OCI-LY1 (cell line): ENCODE measurements at regions not wholly inside any gene's neighbourhood (a gene's known extent, or its start where the extent isn't known, plus 50 kb on each side); places are given as distances from the start of the nearest gene placed in this dataset.

Experiments used
- H2AFZ ChIP-seq: fragments of 200-600 bp; sonication (generic), shearing (Covaris generic); 2 replicates; pipeline ENCODE4 v1.6.0; 2014; ENCODE audit warnings: antibody characterized with exemption, mild to moderate bottlenecking, low read length
- H3F3A ChIP-seq: fragments of 200-600 bp; sonication (generic), shearing (Covaris generic); 2 replicates; pipeline ENCODE4 v1.6.0; 2014; ENCODE audit warnings: mild to moderate bottlenecking, antibody characterized with exemption, low read length, moderate library complexity; ENCODE audit not compliant: insufficient read depth
- H3K27ac ChIP-seq: fragments of 200-600 bp; sonication (generic); 2 replicates; pipeline ENCODE4 v1.5.1; 2014; ENCODE audit warnings: low read length, mixed run types, mild to moderate bottlenecking, low read depth; ENCODE audit not compliant: poor library complexity, severe bottlenecking
- H3K27me3 ChIP-seq: fragments of 200-600 bp; sonication (generic); 2 replicates; pipeline ENCODE4 v1.6.0; 2014; ENCODE audit warnings: antibody characterized with exemption, mild to moderate bottlenecking, low read length, moderate library complexity; ENCODE audit not compliant: insufficient read depth
- H3K36me3 ChIP-seq: fragments of 200-600 bp; sonication (generic); 2 replicates; pipeline ENCODE4 v1.6.1; 2014; ENCODE audit warnings: mild to moderate bottlenecking, antibody characterized with exemption, low read length, moderate library complexity, mixed read lengths; ENCODE audit not compliant: insufficient read depth
- H3K4me1 ChIP-seq: fragments of 200-600 bp; sonication (generic); 2 replicates; pipeline ENCODE4 v1.5.1; 2014; ENCODE audit warnings: mild to moderate bottlenecking, low read length, moderate library complexity; ENCODE audit not compliant: insufficient read depth, severe bottlenecking
- H3K4me2 ChIP-seq: fragments of 200-600 bp; sonication (generic), shearing (Covaris generic); 2 replicates; pipeline ENCODE4 v1.6.1; 2014; ENCODE audit warnings: low read length
- H3K4me3 ChIP-seq: fragments of 200-600 bp; sonication (generic); 2 replicates; pipeline ENCODE4 v1.5.1; 2014; ENCODE audit warnings: low read length, low read depth, mild to moderate bottlenecking, mixed read lengths; ENCODE audit not compliant: poor library complexity, severe bottlenecking
- H3K79me2 ChIP-seq: fragments of 200-600 bp; shearing (Covaris generic); 2 replicates; pipeline ENCODE4 v1.6.1; 2016; ENCODE audit warnings: mixed run types, low read length, mixed read lengths; ENCODE audit not compliant: insufficient read depth
- H3K9ac ChIP-seq: fragments of 200-600 bp; sonication (generic), shearing (Covaris generic); 2 replicates; pipeline ENCODE4 v1.6.1; 2014; ENCODE audit warnings: mild to moderate bottlenecking, low read length, mixed read lengths
- H3K9me2 ChIP-seq: fragments of 200-600 bp; sonication (generic), shearing (Covaris generic); 2 replicates; pipeline ENCODE4 v1.6.1; 2014; ENCODE audit warnings: low read depth, mild to moderate bottlenecking, low read length, mixed read lengths
- H3K9me3 ChIP-seq: fragments of 200-600 bp; shearing (Covaris generic); 2 replicates; pipeline ENCODE4 v1.6.1; 2014; ENCODE audit warnings: low read length, mixed read lengths
- H4K20me1 ChIP-seq: fragments of 200-600 bp; sonication (generic), shearing (Covaris generic); 2 replicates; pipeline ENCODE4 v1.6.0; 2016; ENCODE audit warnings: mild to moderate bottlenecking, low read length; ENCODE audit not compliant: insufficient read depth
- EZH2 ChIP-seq: fragments of 200-600 bp; sonication (generic), shearing (Covaris generic); IDR thresholded peaks from 2 replicates; pipeline ENCODE4 v1.8.0; 2017; ENCODE audit warnings: borderline replicate concordance, mixed run types, mild to moderate bottlenecking, antibody characterized with exemption, low read length, moderate library complexity, mixed read lengths
- TF ChIP-seq, protein P1 (sequence below): fragments of 200-600 bp; sonication (generic), shearing (Covaris generic); IDR thresholded peaks from 2 replicates; pipeline ENCODE4 v1.5.1; 2017; ENCODE audit warnings: mild to moderate bottlenecking, antibody characterized with exemption, low read length, moderate library complexity, mixed read lengths

DNA sequence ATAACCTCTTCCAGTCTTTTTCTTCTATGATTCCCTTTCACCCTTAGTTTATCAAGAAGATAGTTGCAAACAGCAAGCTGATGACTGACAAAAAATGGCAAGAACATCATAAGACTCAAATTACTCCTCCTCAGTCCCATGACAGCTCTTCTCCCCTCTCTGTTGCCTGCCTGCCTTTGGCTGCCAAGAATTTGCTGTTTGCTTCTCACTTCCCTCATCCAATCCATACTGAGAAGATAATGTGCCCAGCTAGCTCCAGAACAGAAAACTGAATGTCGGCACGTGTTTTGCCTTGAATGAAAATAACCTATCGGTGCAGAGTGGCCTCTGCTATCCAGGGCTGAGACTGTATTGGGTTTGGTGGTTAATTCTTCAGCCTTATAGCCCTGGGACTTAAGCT lies 192.1 kb downstream of the PPARGC1A start:
- Histone ChIP-seq H3K9ac (no peak overlapping the region), H3F3A (no peaks in the 10 kb centered on the region), H3K4me3 (no peak overlapping the region), H3K79me2 (no peaks in the 10 kb centered on the region), H3K9me3 (no peaks in the 10 kb centered on the region), H2AFZ (no peak overlapping the region), H3K4me1 (no peaks in the 10 kb centered on the region), H3K9me2 (no peaks in the 10 kb centered on the region), H3K27ac (no peak overlapping the region), H3K27me3 (no peaks in the 10 kb centered on the region), H4K20me1 (no peaks in the 10 kb centered on the region), H3K4me2 (no peak overlapping the region), H3K36me3 (no peaks in the 10 kb centered on the region)
- TF ChIP-seq EZH2 = no peak
- TF ChIP-seq, protein P1, sequence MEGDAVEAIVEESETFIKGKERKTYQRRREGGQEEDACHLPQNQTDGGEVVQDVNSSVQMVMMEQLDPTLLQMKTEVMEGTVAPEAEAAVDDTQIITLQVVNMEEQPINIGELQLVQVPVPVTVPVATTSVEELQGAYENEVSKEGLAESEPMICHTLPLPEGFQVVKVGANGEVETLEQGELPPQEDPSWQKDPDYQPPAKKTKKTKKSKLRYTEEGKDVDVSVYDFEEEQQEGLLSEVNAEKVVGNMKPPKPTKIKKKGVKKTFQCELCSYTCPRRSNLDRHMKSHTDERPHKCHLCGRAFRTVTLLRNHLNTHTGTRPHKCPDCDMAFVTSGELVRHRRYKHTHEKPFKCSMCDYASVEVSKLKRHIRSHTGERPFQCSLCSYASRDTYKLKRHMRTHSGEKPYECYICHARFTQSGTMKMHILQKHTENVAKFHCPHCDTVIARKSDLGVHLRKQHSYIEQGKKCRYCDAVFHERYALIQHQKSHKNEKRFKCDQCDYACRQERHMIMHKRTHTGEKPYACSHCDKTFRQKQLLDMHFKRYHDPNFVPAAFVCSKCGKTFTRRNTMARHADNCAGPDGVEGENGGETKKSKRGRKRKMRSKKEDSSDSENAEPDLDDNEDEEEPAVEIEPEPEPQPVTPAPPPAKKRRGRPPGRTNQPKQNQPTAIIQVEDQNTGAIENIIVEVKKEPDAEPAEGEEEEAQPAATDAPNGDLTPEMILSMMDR = no peak

DNA sequence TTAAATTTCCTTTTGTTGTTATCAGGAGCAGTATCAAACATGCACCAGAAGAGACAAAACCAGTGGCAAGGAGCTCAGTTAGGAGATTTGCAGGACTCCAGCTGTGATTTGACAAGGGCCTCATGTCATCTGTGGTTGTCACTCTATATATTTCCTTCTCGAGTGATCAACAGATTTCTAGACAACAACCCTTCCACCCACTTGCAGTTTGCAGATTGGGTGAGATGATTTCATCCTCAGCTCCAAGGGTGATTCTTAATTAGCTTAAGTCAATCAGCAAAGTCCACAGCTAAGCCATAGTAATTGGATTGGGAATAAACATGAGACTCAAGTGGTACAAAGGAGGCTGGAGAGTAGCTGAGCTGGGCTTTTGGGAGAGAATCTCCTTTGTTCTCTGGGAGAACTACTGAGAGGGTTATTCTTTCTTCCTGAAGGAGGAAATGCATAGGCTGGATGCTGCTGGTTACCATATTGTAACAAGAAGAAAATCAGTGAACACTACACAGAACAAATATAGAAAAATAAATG lies 192.8 kb downstream of the PPARGC1A start:
- Histone ChIP-seq H3K27ac (no peak overlapping the region), H3K27me3 (no peaks in the 10 kb centered on the region), H3K4me1 (no peaks in the 10 kb centered on the region), H3K9ac (no peak overlapping the region), H3F3A (no peaks in the 10 kb centered on the region), H3K9me2 (no peaks in the 10 kb centered on the region), H3K9me3 (no peaks in the 10 kb centered on the region), H3K4me3 (no peak overlapping the region), H2AFZ (no peak overlapping the region), H4K20me1 (no peaks in the 10 kb centered on the region), H3K79me2 (no peaks in the 10 kb centered on the region), H3K36me3 (no peaks in the 10 kb centered on the region), H3K4me2 (no peak overlapping the region)
- TF ChIP-seq EZH2 = no peak
- TF ChIP-seq, protein P1 = no peak

DNA sequence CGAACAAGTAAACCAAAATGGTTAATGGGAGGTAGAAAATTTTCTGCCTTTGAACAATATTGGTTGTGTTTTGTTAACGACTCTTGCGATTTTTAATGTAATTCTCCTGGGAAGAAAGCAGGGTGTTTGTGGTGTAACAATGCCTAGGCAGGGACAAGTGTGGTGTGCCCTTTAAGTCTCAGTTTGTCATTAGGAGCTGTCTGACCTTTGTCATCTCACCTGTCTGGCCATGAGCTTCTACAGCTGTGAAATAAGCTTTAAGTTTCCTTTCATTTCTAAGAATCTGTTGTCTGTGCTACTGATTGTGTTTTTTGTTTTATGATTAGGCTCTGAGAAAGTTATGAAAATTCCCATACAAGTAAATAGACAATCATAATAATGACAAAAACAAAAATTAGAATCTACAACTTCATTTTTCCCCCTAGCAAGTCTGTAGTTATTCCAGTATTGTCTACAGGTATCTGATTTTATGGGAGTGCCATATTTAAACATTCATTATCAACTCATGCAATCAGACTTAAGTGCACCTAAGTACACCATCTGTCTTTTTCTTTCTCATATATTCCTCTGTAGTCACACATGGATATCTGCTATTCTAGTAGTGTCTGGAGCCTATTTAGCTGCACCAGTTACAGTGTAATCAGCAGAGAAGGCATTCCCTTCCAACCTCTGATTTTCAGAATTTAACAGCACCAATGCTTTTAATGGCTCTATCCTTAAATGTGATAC lies 203.5 kb downstream of the PPARGC1A start:
- TF ChIP-seq EZH2 = no peak
- TF ChIP-seq, protein P1 = no peak
- no peaks in the 10 kb centered on the region for H4K20me1 ChIP-seq
- no peaks in the 10 kb centered on the region for H3F3A ChIP-seq
- H3K27ac ChIP-seq = no peak overlapping the region
- H3K27me3 ChIP-seq = no peaks in the 10 kb centered on the region
- H3K79me2 ChIP-seq = no peaks in the 10 kb centered on the region
- H3K9me3 ChIP-seq = no peaks in the 10 kb centered on the region
- no peaks in the 10 kb centered on the region for H3K9me2 ChIP-seq
- H3K4me3 ChIP-seq = no peak overlapping the region
- no peaks in the 10 kb centered on the region for H3K36me3 ChIP-seq
- H3K4me1 ChIP-seq = no peaks in the 10 kb centered on the region
- no peak overlapping the region for H3K4me2 ChIP-seq
- H2AFZ ChIP-seq = no peak overlapping the region
- H3K9ac ChIP-seq = no peak overlapping the region
